K562 (cell line): ENCODE measurements at regions not wholly inside any gene's neighbourhood (a gene's known extent, or its start where the extent isn't known, plus 50 kb on each side); places are given as distances from the start of the nearest gene placed in this dataset.

Source experiments
- ATAC-seq: fragments of 200-7000 bp; cut with Tn5 transposase; 3 replicates; pipeline ENCODE4 v1.9.1; 2020; ENCODE audit warnings: moderate library complexity
- BruUV-seq: library from RNA; stranded (reverse); fragments of 400-500 nt; replicated peaks from 2 replicates; lab custom pipeline; 2021; lab: Mats Ljungman, UMichigan
- CTCF ChIA-PET: fragments of 300-600 bp; formaldehyde crosslinking; extraction: SDS; loops from one replicate; lab custom pipeline; 2021; ENCODE audit warnings: low intra/inter-chr PET ratio; lab: Yijun Ruan, JAX
- POLR2A ChIA-PET: fragments of 300-600, 350-650 bp; sonication (Branson Sonifier 250); formaldehyde crosslinking; extraction: SDS; loops from one replicate; lab custom pipeline; 2021; ENCODE audit warnings: antibody characterized with exemption, inconsistent platforms; lab: Yijun Ruan, JAX
- DNase-seq, 4 experiments: peaks; one replicate each; pipeline versions ENCODE4 v3.0.0 to v3.0.0-alpha.2; 2011 to 2018; ENCODE audit warnings: low spot score in 3 of 4, mixed read lengths in 3 of 4; ENCODE audit errors: extremely low read depth in 1 of 4
- FAIRE-seq: peaks from 2 replicates; lab custom pipeline; 2011; peaks lifted over from hg19 to GRCh38; lab: Jason Lieb, UNC
- H2AFZ ChIP-seq: 2 replicates; pipeline ENCODE4 v1.6.0; 2011; ENCODE audit warnings: low read depth, low read length, control low read depth, inconsistent platforms
- H3K27ac ChIP-seq: fragments of 200-600 bp; 3 replicates; pipeline ENCODE4 v1.8.0; 2011; ENCODE audit warnings: low read depth, mild to moderate bottlenecking, control low read depth, inconsistent platforms, low read length, moderate library complexity, mixed read lengths; ENCODE audit errors: extremely low read depth
- H3K27me3 ChIP-seq, 2 experiments: fragments of 300-600 bp in 1 of 2; 2 replicates in 1 of 2; 3 replicates in 1 of 2; pipeline versions ENCODE4 v1.6.0 to v1.8.0; 2011; ENCODE audit warnings: inconsistent platforms in 2 of 2, low read length in 2 of 2, mild to moderate bottlenecking in 1 of 2, mixed read lengths in 1 of 2, moderate library complexity in 1 of 2; ENCODE audit not compliant: control insufficient read depth in 2 of 2, insufficient read depth in 2 of 2
- H3K36me3 ChIP-seq: fragments of 300-600 bp; 3 replicates; pipeline ENCODE4 v1.8.0; 2011; ENCODE audit warnings: mild to moderate bottlenecking, low read length, inconsistent platforms; ENCODE audit not compliant: control insufficient read depth, insufficient read depth
- H3K4me1 ChIP-seq, 2 experiments: fragments of 200-600 bp in 1 of 2; replicated peaks in 1 of 2; 2 replicates in 1 of 2; 3 replicates in 1 of 2; pipeline versions ENCODE4 v1.5.1 to v1.8.0; 2011; ENCODE audit warnings: inconsistent platforms in 2 of 2, low read length in 2 of 2, mild to moderate bottlenecking in 1 of 2, mixed read lengths in 1 of 2, moderate library complexity in 1 of 2; ENCODE audit not compliant: control insufficient read depth in 2 of 2, insufficient read depth in 2 of 2
- H3K4me2 ChIP-seq: 2 replicates; pipeline ENCODE4 v1.6.1; 2011; ENCODE audit warnings: low read length, control low read depth, inconsistent platforms, mixed read lengths; ENCODE audit not compliant: insufficient read depth
- H3K4me3 ChIP-seq: fragments of 200-600 bp; sonication (generic), shearing (Covaris generic); 2 replicates; pipeline ENCODE4 v1.5.1; 2016; ENCODE audit warnings: control low read depth, inconsistent platforms
- H3K79me2 ChIP-seq: fragments of 200-600 bp; 3 replicates; pipeline ENCODE4 v1.8.0; 2011; ENCODE audit warnings: low read length, inconsistent platforms; ENCODE audit not compliant: control insufficient read depth, insufficient read depth
- H3K9ac ChIP-seq, 2 experiments: 2 replicates each; pipeline versions ENCODE4 v1.6.0 to v1.6.1; 2011; ENCODE audit warnings: low read depth in 2 of 2, low read length in 2 of 2, control low read depth in 1 of 2, inconsistent platforms in 1 of 2, mild to moderate bottlenecking in 1 of 2, mixed read lengths in 1 of 2; ENCODE audit not compliant: insufficient read depth in 1 of 2
- H3K9me1 ChIP-seq: one replicate; pipeline ENCODE4 v1.6.0; 2011; ENCODE audit warnings: inconsistent platforms, mild to moderate bottlenecking, low read length, moderate library complexity; ENCODE audit not compliant: control insufficient read depth, insufficient read depth
- H3K9me3 ChIP-seq: replicated peaks from 2 replicates; pipeline ENCODE4 v1.5.1; 2011; ENCODE audit warnings: low read depth, low read length, inconsistent platforms; ENCODE audit not compliant: control insufficient read depth, insufficient read depth
- H4K20me1 ChIP-seq: replicated peaks from 2 replicates; pipeline ENCODE4 v1.6.1; 2011; ENCODE audit warnings: low read length, inconsistent platforms, mixed read lengths; ENCODE audit not compliant: control insufficient read depth, insufficient read depth
- GATA2 ChIP-seq: sonication (generic); formaldehyde crosslinking; IDR thresholded peaks from 2 replicates; pipeline ENCODE4 v1.4.0; 2020; ENCODE audit warnings: mild to moderate bottlenecking, missing genetic modification reagents
- HDAC3 ChIP-seq: fragments of 450-650 bp; IDR thresholded peaks from 2 replicates; pipeline ENCODE4 v1.6.1; 2018; ENCODE audit warnings: borderline replicate concordance, mild to moderate bottlenecking, moderate library complexity; ENCODE audit not compliant: partially characterized antibody
- ILF3 ChIP-seq: fragments of 450-650 bp; IDR thresholded peaks from 2 replicates; pipeline ENCODE4 v1.6.1; 2018; ENCODE audit warnings: antibody characterized with exemption, mild to moderate bottlenecking, moderate library complexity, borderline replicate concordance
- KDM5B ChIP-seq: fragments of 200-600 bp; sonication (generic); IDR thresholded peaks from 2 replicates; pipeline ENCODE4 v1.6.1; 2012; ENCODE audit warnings: low read depth, mild to moderate bottlenecking, moderate library complexity, low read length, control low read depth, inconsistent platforms; ENCODE audit not compliant: insufficient replicate concordance
- POLR2A ChIP-seq: fragments of 450-650 bp; conservative IDR thresholded peaks from 2 replicates; pipeline ENCODE4 v1.6.1; 2016
- TAF9B ChIP-seq: fragments of 450-650 bp; IDR thresholded peaks from 2 replicates; pipeline ENCODE4 v1.6.1; 2018; ENCODE audit warnings: mild to moderate bottlenecking; ENCODE audit not compliant: partially characterized antibody
- XRCC3 ChIP-seq: fragments of 450-650 bp; IDR thresholded peaks from 2 replicates; pipeline ENCODE4 v1.6.1; 2017; ENCODE audit warnings: mild to moderate bottlenecking, moderate library complexity
- WGBS: fragments of 100-300 bp; shearing (Covaris generic); methylation state at CpG from one replicate; pipeline ENCODE4 v1.1.6; 2016; ENCODE audit warnings: low coverage, mixed read lengths; ENCODE audit not compliant: insufficient coverage; ENCODE audit errors: missing lambda C conversion rate; 5-methylcytosine and 5-hydroxymethylcytosine counted together
- in situ Hi-C: fragments of 300-500 bp; cut with MboI; formaldehyde crosslinking; loops from 4 replicates; pipeline ENCODE4 v1.15.0; 2018; ENCODE audit warnings: inconsistent platforms, mixed read lengths
- intact Hi-C: fragments of 100-400 bp; cut with micrococcal nuclease; formaldehyde crosslinking; loops from 2 replicates; pipeline ENCODE4 v1.14.2; 2022
- TF ChIP-seq, protein P1 (sequence below): fragments of 450-650 bp; IDR thresholded peaks from 2 replicates; pipeline ENCODE4 v1.6.1; 2016; ENCODE audit warnings: low read depth, mild to moderate bottlenecking, moderate library complexity
- TF ChIP-seq, protein P2 (sequence below): IDR thresholded peaks from 2 replicates; pipeline ENCODE4 v1.6.1; 2016; ENCODE audit warnings: missing genetic modification characterization, missing compliant biosample characterization
- TF ChIP-seq, protein P3 (sequence below), 2 experiments: fragments of 450-650 bp in 1 of 2; sonication (generic) in 1 of 2; formaldehyde crosslinking in 1 of 2; IDR thresholded peaks in 1 of 2; conservative IDR thresholded peaks in 1 of 2; 2 replicates each; pipeline versions ENCODE4 v1.6.1 to v1.8.1; 2016 to 2023; ENCODE audit warnings: mild to moderate bottlenecking in 2 of 2, moderate library complexity in 2 of 2, inconsistent platforms in 1 of 2, missing genetic modification reagents in 1 of 2
- TF ChIP-seq, protein P4 (sequence below): fragments of 450-650 bp; IDR thresholded peaks from 2 replicates; pipeline ENCODE4 v1.6.1; 2016; ENCODE audit warnings: mild to moderate bottlenecking
- TF ChIP-seq, protein P5 (sequence below), 2 experiments: IDR thresholded peaks; 2 replicates each; pipeline ENCODE4 v1.6.1; 2011; ENCODE audit warnings: borderline replicate concordance in 1 of 2, control low read depth in 1 of 2, low read depth in 1 of 2, low read length in 1 of 2, mild to moderate bottlenecking in 1 of 2, mixed read lengths in 1 of 2, moderate library complexity in 1 of 2; ENCODE audit not compliant: insufficient read depth in 1 of 2, insufficient read length in 1 of 2, poor library complexity in 1 of 2, severe bottlenecking in 1 of 2; ENCODE audit errors: extremely low read depth in 1 of 2

DNA sequence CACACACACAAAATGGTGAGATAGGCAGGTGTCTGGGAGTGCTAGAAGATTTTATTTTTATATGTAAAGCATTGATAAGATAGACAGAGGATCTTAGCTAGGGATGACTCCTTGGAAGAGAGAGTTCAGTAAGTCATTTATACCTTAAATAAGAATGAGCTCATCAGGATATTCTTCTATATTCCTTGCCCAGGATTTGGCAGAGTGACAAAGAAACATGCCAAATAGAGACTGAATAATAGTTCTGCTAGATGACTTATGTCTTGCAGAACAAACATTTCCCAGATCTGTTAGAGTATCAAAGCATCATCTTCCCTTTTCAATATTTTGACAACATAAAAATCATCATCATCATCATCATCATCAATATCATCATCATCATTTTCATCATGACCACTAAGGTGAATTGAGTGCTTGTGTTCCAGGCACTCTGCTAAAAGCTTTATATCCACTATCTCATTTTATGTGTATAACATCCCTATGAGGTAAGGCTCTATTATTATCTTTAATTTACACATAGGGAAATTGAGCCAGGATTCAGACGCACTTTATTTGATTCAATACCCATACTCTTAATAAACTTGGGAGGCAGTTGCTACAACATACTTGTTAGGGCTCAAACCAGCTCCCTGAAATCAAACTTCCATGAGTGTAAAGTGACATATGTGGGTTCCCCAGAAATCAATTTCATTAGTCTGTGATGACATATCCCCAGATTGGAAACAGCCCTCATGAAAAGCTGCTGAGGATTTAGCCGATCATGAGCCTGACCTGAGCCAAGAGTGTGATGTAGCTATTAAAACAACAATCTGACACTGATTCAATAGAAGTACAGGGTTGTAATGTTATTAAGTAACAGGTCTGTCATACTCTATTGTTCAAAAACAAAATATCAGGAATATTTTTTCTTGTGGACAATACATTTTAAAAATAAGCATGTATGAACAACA lies 176.3 kb upstream of the SEMA6A start:
- Histone ChIP-seq H3K9me1 (no peaks in the 10 kb centered on the region), H3K4me1 (no peaks in the 10 kb centered on the region), H2AFZ (no peak overlapping the region), H3K9me3 (no peaks in the 10 kb centered on the region), H3K9ac (no peak overlapping the region), H3K27me3 (no peaks in the 10 kb centered on the region), H3K79me2 (no peaks in the 10 kb centered on the region), H3K4me2 (no peak overlapping the region), H3K27ac (no peak overlapping the region), H3K36me3 (no peaks in the 10 kb centered on the region), H4K20me1 (no peaks in the 10 kb centered on the region), H3K4me3 (no peak overlapping the region)
- ATAC-seq (no peak), DNase-seq (no peak), FAIRE-seq (no peak)
- WGBS, result 0% methylated on average over 2 of the region's 2 CpGs
- in situ Hi-C loops, result no loop called here
- POLR2A ChIA-PET, result interaction anchor here (0.6 kb wide), 1 partner anchor 1067 kb away, joined by 3 read pairs; no protein-coding TSS in a partner anchor
- no TSS peak for BruUV-seq
- CTCF ChIA-PET, result no interaction called here
- intact Hi-C loops, result no loop called here
- TF ChIP-seq POLR2A, result no peak
- TF ChIP-seq, protein P1, sequence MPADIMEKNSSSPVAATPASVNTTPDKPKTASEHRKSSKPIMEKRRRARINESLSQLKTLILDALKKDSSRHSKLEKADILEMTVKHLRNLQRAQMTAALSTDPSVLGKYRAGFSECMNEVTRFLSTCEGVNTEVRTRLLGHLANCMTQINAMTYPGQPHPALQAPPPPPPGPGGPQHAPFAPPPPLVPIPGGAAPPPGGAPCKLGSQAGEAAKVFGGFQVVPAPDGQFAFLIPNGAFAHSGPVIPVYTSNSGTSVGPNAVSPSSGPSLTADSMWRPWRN, result no peak
- TF ChIP-seq, protein P2, sequence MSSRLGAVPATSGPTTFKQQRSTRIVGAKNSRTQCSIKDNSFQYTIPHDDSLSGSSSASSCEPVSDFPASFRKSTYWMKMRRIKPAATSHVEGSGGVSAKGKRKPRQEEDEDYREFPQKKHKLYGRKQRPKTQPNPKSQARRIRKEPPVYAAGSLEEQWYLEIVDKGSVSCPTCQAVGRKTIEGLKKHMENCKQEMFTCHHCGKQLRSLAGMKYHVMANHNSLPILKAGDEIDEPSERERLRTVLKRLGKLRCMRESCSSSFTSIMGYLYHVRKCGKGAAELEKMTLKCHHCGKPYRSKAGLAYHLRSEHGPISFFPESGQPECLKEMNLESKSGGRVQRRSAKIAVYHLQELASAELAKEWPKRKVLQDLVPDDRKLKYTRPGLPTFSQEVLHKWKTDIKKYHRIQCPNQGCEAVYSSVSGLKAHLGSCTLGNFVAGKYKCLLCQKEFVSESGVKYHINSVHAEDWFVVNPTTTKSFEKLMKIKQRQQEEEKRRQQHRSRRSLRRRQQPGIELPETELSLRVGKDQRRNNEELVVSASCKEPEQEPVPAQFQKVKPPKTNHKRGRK (tag), result no peak
- TF ChIP-seq, protein P3, sequence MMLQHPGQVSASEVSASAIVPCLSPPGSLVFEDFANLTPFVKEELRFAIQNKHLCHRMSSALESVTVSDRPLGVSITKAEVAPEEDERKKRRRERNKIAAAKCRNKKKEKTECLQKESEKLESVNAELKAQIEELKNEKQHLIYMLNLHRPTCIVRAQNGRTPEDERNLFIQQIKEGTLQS (IDR thresholded peaks at IDR 0.05), result no peak
- TF ChIP-seq, protein P3 (CRISPR knock-in tag; conservative IDR thresholded peaks at IDR 0.05), result no peak
- no peak for TF ChIP-seq ILF3
- no peak for TF ChIP-seq XRCC3
- TF ChIP-seq, protein P4, sequence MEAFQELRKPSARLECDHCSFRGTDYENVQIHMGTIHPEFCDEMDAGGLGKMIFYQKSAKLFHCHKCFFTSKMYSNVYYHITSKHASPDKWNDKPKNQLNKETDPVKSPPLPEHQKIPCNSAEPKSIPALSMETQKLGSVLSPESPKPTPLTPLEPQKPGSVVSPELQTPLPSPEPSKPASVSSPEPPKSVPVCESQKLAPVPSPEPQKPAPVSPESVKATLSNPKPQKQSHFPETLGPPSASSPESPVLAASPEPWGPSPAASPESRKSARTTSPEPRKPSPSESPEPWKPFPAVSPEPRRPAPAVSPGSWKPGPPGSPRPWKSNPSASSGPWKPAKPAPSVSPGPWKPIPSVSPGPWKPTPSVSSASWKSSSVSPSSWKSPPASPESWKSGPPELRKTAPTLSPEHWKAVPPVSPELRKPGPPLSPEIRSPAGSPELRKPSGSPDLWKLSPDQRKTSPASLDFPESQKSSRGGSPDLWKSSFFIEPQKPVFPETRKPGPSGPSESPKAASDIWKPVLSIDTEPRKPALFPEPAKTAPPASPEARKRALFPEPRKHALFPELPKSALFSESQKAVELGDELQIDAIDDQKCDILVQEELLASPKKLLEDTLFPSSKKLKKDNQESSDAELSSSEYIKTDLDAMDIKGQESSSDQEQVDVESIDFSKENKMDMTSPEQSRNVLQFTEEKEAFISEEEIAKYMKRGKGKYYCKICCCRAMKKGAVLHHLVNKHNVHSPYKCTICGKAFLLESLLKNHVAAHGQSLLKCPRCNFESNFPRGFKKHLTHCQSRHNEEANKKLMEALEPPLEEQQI, result no peak
- TF ChIP-seq HDAC3, result no peak
- TF ChIP-seq TAF9B, result no peak
- TF ChIP-seq GATA2 (CRISPR knock-in tag), result no peak
- no peak for TF ChIP-seq KDM5B
- TF ChIP-seq, protein P5, sequence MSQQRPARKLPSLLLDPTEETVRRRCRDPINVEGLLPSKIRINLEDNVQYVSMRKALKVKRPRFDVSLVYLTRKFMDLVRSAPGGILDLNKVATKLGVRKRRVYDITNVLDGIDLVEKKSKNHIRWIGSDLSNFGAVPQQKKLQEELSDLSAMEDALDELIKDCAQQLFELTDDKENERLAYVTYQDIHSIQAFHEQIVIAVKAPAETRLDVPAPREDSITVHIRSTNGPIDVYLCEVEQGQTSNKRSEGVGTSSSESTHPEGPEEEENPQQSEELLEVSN (IDR thresholded peaks at IDR 0.05; ENCODE audit: borderline replicate concordance in 1 of 2, extremely low read depth in 1 of 2, insufficient read depth in 1 of 2, insufficient read length in 1 of 2, low read depth in 1 of 2, low read length in 1 of 2, poor library complexity in 1 of 2, severe bottlenecking in 1 of 2), result no peak
